Tibial artery (tissue), 4 donors: ENCODE measurements at regions not wholly inside any gene's neighbourhood (a gene's known extent, or its start where the extent isn't known, plus 50 kb on each side); places are given as distances from the start of the nearest gene placed in this dataset.

Experiments
- DNase-seq, 2 donors: peaks; one replicate each; pipeline ENCODE4 v3.0.0-alpha.2; 2019
- H3K27ac ChIP-seq, 2 donors: fragments of 200-600 bp; sonication (generic) in 1 of 2; 1 replicate in 1 of 2; 2 replicates in 1 of 2; pipeline ENCODE4 v1.5.1; 2018 to 2019; ENCODE audit warnings: mild to moderate bottlenecking in 1 of 2
- H3K27me3 ChIP-seq, 2 donors: fragments of 200-600 bp; sonication (generic) in 1 of 2; one replicate each; pipeline versions ENCODE4 v1.5.1 to v1.6.0; 2016 to 2019
- H3K36me3 ChIP-seq, 3 donors: fragments of 200-600 bp; sonication (generic) in 2 of 3; one replicate each; pipeline ENCODE4 v1.5.1; 2016 to 2019; ENCODE audit warnings: mild to moderate bottlenecking in 2 of 3
- H3K4me1 ChIP-seq, 4 donors: fragments of 200-600 bp; sonication (generic) in 2 of 4; 1 replicate in 3 of 4; 2 replicates in 1 of 4; pipeline ENCODE4 v1.5.1; 2016 to 2019
- H3K4me3 ChIP-seq, 2 donors: fragments of 200-600 bp; sonication (generic) in 1 of 2; 1 replicate in 1 of 2; 2 replicates in 1 of 2; pipeline ENCODE4 v1.5.1; 2018 to 2019; ENCODE audit warnings: mild to moderate bottlenecking in 2 of 2
- H3K9me3 ChIP-seq, 3 donors: fragments of 200-600 bp; sonication (generic) in 1 of 3; one replicate each; pipeline ENCODE4 v1.5.1; 2016 to 2019
- intact Hi-C: fragments of 100-400 bp; cut with DNase I; formaldehyde crosslinking; loops from one replicate; pipeline ENCODE4 v1.15.0; 2023; ENCODE audit warnings: low total_unique reads
- TF ChIP-seq, protein P1 (sequence below), 2 experiments: fragments of 200-600 bp in 1 of 2; fragments of 450-650 bp in 1 of 2; IDR thresholded peaks; one replicate each; pipeline ENCODE4 v1.5.1; 2017 to 2019; ENCODE audit warnings: antibody characterized with exemption in 2 of 2, mild to moderate bottlenecking in 1 of 2, moderate library complexity in 1 of 2

DNA sequence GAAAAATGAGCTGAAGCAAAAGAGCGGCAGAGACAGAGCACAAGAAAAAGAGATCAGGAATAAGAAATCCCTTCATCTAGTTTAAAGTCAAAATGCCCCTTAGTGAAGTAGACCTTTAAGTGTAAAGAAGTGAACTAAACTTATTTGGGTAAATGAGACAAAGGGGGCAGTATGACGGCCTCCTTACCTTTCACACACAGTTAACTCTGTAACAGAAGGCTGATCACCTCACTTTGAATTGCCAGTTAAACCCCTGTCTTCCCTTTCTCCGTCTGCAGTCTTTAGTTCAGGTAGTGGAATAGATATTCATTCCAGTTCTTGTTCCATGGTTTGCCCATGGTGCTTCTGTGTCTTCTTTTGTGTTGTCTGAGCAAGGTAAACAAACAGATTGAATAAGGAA, 1029.8 kb downstream of the DIAPH3 start:
- intact Hi-C loops, result no loop called here
- Histone ChIP-seq H3K27ac (no peak overlapping the region), H3K4me3 (no peak overlapping the region), H3K27me3 (no peaks in the 10 kb centered on the region), H3K9me3 (no peaks in the 10 kb centered on the region), H3K36me3 (no peaks in the 10 kb centered on the region), H3K4me1 (no peaks in the 10 kb centered on the region)
- no peak for DNase-seq
- TF ChIP-seq, protein P1, sequence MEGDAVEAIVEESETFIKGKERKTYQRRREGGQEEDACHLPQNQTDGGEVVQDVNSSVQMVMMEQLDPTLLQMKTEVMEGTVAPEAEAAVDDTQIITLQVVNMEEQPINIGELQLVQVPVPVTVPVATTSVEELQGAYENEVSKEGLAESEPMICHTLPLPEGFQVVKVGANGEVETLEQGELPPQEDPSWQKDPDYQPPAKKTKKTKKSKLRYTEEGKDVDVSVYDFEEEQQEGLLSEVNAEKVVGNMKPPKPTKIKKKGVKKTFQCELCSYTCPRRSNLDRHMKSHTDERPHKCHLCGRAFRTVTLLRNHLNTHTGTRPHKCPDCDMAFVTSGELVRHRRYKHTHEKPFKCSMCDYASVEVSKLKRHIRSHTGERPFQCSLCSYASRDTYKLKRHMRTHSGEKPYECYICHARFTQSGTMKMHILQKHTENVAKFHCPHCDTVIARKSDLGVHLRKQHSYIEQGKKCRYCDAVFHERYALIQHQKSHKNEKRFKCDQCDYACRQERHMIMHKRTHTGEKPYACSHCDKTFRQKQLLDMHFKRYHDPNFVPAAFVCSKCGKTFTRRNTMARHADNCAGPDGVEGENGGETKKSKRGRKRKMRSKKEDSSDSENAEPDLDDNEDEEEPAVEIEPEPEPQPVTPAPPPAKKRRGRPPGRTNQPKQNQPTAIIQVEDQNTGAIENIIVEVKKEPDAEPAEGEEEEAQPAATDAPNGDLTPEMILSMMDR (IDR thresholded peaks at IDR 0.05), result no peak

DNA sequence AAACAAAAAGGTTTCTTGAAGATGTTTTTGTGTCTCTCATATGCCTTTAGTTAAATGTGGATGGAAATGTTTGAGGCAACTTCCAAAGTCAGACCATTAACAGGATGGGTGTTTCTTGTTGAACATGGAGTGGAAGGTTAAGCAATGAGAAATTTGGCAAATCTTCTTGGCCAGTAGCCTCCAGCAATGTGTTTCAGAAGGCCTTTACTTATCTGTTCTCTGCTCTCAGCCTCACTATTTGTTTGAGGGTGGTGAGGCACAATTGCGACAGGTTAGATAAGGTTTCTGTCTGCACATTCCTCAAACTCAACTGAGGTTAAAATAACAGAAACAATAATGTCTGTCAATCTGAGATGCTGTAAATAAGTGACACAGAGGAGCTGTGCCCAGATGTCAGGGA, 1019.0 kb downstream of the DIAPH3 start:
- no peaks in the 10 kb centered on the region for H3K36me3 ChIP-seq
- no peaks in the 10 kb centered on the region for H3K9me3 ChIP-seq
- H3K27ac ChIP-seq, result no peak overlapping the region
- no peaks in the 10 kb centered on the region for H3K27me3 ChIP-seq
- intact Hi-C loops, result no loop called here
- DNase-seq, result no peak
- no peaks in the 10 kb centered on the region for H3K4me1 ChIP-seq
- TF ChIP-seq, protein P1 (IDR thresholded peaks at IDR 0.05), result no peak
- no peak overlapping the region for H3K4me3 ChIP-seq

DNA sequence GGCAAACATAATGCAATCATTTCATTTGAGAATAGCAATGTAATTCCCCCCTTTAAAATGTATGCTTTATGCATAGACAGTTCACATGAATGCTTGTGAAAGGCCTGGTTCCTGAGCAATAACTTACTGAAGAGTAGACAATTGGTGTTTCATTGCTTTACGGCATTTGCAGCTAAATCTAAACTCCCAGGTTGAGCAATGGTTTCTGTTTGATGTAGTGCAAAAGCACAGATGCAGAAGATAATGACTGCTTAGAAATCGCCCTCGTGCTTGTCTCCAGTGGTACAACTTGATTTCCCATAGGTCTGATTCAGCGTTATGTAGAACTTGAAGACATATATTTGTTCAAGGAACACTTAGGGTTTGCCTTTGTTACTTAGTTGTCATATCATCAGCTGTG, 1018.3 kb downstream of the DIAPH3 start:
- no peak overlapping the region for H3K27ac ChIP-seq
- no peak for DNase-seq
- intact Hi-C loops, result no loop called here
- H3K9me3 ChIP-seq, result no peaks in the 10 kb centered on the region
- no peaks in the 10 kb centered on the region for H3K36me3 ChIP-seq
- no peak overlapping the region for H3K4me3 ChIP-seq
- no peaks in the 10 kb centered on the region for H3K27me3 ChIP-seq
- TF ChIP-seq, protein P1 (IDR thresholded peaks at IDR 0.05), result no peak
- H3K4me1 ChIP-seq, result no peaks in the 10 kb centered on the region

DNA sequence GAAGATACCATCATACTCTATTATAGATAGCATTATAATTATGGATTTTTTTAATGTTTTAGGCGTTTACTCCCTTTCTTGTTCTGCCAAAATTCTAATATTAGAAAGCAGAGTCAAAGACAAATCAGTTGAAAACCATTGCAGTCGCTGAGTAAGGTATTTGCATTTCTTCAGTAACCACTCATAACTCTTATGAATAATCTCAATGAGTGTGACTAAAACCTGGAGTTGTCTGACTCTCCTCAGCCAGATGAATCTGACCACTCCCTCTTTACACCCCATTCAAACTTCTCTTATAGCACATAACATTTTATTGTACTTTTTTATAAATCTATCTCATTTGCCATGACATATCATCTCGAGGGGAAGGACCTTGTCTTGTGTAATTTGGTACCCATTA, 1006.5 kb downstream of the DIAPH3 start:
- TF ChIP-seq, protein P1 (IDR thresholded peaks at IDR 0.05), result no peak

DNA sequence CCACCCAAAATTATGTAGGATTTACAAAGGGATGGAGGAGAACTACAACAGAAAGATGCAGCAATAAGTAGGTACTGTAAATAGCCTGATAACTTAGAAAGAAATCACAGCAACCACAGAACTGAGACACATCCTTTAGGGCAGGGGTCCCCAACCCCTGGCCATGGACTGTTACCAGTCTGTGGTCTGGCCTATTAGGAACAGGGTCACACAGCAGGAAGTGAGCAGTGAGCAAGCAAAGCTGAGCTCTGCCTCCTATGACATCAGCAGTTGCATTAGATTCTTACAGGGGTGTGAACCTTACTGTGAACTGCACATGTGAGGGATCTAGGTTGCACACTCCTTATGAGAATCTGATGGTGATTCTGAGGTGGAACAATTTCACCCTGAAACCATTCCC, 997.6 kb downstream of the DIAPH3 start:
- TF ChIP-seq, protein P1 (IDR thresholded peaks at IDR 0.05), result no peak
- DNase-seq, result no peak
- H3K4me1 ChIP-seq, result no peaks in the 10 kb centered on the region
- no peak overlapping the region for H3K27ac ChIP-seq
- H3K36me3 ChIP-seq, result no peaks in the 10 kb centered on the region
- intact Hi-C loops, result no loop called here
- no peak overlapping the region for H3K4me3 ChIP-seq
- H3K27me3 ChIP-seq, result no peaks in the 10 kb centered on the region
- no peaks in the 10 kb centered on the region for H3K9me3 ChIP-seq

More for the DNA sequence above, 1006.5 kb downstream of the DIAPH3 start:
- H3K4me3 ChIP-seq, result no peak overlapping the region
- no peak for DNase-seq
- no peaks in the 10 kb centered on the region for H3K36me3 ChIP-seq
- H3K9me3 ChIP-seq, result no peaks in the 10 kb centered on the region
- intact Hi-C loops, result no loop called here
- H3K27me3 ChIP-seq, result no peaks in the 10 kb centered on the region
- no peaks in the 10 kb centered on the region for H3K4me1 ChIP-seq
- no peak overlapping the region for H3K27ac ChIP-seq

DNA sequence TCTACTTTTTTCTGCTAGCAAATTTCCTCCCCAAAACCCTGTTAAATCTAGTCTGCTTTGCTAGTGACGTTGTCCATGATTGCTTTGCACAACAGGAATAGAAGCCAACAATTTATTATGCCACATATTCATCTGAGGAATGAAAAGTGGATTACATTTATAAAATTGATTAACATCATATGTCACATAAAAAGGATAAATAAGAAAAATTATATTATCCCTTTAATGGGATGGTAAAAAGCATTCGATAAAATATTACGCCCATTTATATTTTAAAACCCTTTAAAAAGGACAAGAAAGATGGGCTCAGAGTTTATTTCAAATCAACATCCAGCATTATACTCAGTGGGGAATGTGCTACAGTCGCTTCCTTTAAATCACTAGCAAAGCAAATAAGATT, 991.7 kb downstream of the DIAPH3 start:
- no peak for DNase-seq
- Histone ChIP-seq H3K4me3 (no peak overlapping the region), H3K27me3 (no peaks in the 10 kb centered on the region), H3K36me3 (no peaks in the 10 kb centered on the region), H3K4me1 (no peaks in the 10 kb centered on the region), H3K9me3 (no peaks in the 10 kb centered on the region), H3K27ac (no peak overlapping the region)
- TF ChIP-seq, protein P1 (IDR thresholded peaks at IDR 0.05), result no peak
- intact Hi-C loops, result no loop called here
